H9 (cell line): ENCODE measurements at regions not wholly inside any gene's neighbourhood (a gene's known extent, or its start where the extent isn't known, plus 50 kb on each side); places are given as distances from the start of the nearest gene placed in this dataset.

Source experiments
- DNase-seq: peaks from one replicate; pipeline ENCODE4 v3.0.0-alpha.2; 2017
- H2AFZ ChIP-seq: one replicate; pipeline ENCODE4 v1.6.1; 2013; ENCODE audit warnings: mild to moderate bottlenecking, low read length, control low read depth, moderate library complexity
- H2AK5ac ChIP-seq: 2 replicates; pipeline ENCODE4 v1.6.1; 2013; ENCODE audit warnings: low read length, control low read depth, mixed read lengths; ENCODE audit not compliant: insufficient read length
- H2BK120ac ChIP-seq: one replicate; pipeline ENCODE4 v1.6.1; 2013; ENCODE audit warnings: low read depth, mild to moderate bottlenecking, low read length, control low read depth, inconsistent platforms; ENCODE audit not compliant: poor library complexity, severe bottlenecking
- H2BK12ac ChIP-seq: 2 replicates; pipeline ENCODE4 v1.6.1; 2013; ENCODE audit warnings: low read length, control low read depth, mixed read lengths, low read depth; ENCODE audit not compliant: insufficient read length
- H2BK15ac ChIP-seq: 2 replicates; pipeline ENCODE4 v1.6.1; 2013; ENCODE audit warnings: low read depth, low read length, control low read depth
- H2BK20ac ChIP-seq: one replicate; pipeline ENCODE4 v1.6.1; 2013; ENCODE audit warnings: low read depth, mild to moderate bottlenecking, low read length, control low read depth, inconsistent platforms; ENCODE audit not compliant: poor library complexity, severe bottlenecking
- H2BK5ac ChIP-seq: 2 replicates; pipeline ENCODE4 v1.6.1; 2013; ENCODE audit warnings: low read length, control low read depth, mixed read lengths; ENCODE audit not compliant: insufficient read length
- H3K14ac ChIP-seq: 2 replicates; pipeline ENCODE4 v1.6.1; 2013; ENCODE audit warnings: low read length, control low read depth; ENCODE audit not compliant: insufficient read depth
- H3K18ac ChIP-seq: 2 replicates; pipeline ENCODE4 v1.6.1; 2013; ENCODE audit warnings: low read depth, mild to moderate bottlenecking, mixed read lengths, low read length, control low read depth; ENCODE audit not compliant: insufficient read length
- H3K23ac ChIP-seq: 2 replicates; pipeline ENCODE4 v1.6.1; 2013; ENCODE audit warnings: low read length, control low read depth, mixed read lengths, low read depth; ENCODE audit not compliant: insufficient read length
- H3K23me2 ChIP-seq: 2 replicates; pipeline ENCODE4 v1.6.1; 2013; ENCODE audit warnings: low read depth, mild to moderate bottlenecking, mixed read lengths, low read length, control low read depth; ENCODE audit not compliant: insufficient read length, poor library complexity, severe bottlenecking
- H3K27ac ChIP-seq: 2 replicates; pipeline ENCODE4 v1.5.1; 2013; ENCODE audit warnings: low read length, control low read depth, mixed read lengths, low read depth; ENCODE audit not compliant: insufficient read length
- H3K27me3 ChIP-seq: 2 replicates; pipeline ENCODE4 v1.6.1; 2013; ENCODE audit warnings: low read length, control low read depth, inconsistent platforms; ENCODE audit not compliant: insufficient read depth
- H3K4ac ChIP-seq: 2 replicates; pipeline ENCODE4 v1.6.1; 2013; ENCODE audit warnings: low read depth, mild to moderate bottlenecking, control low read depth, inconsistent platforms, low read length, moderate library complexity
- H3K4me1 ChIP-seq: 2 replicates; pipeline ENCODE4 v1.6.1; 2013; ENCODE audit warnings: low read length, control low read depth, inconsistent platforms; ENCODE audit not compliant: insufficient read depth
- H3K4me2 ChIP-seq: 2 replicates; pipeline ENCODE4 v1.6.1; 2013; ENCODE audit warnings: low read length, control low read depth, mixed read lengths; ENCODE audit not compliant: insufficient read length, insufficient read depth
- H3K56ac ChIP-seq: 2 replicates; pipeline ENCODE4 v1.6.1; 2013; ENCODE audit warnings: low read depth, mild to moderate bottlenecking, mixed read lengths, low read length, control low read depth; ENCODE audit not compliant: insufficient read length
- H3K79me1 ChIP-seq: 2 replicates; pipeline ENCODE4 v1.6.1; 2013; ENCODE audit warnings: low read depth, mild to moderate bottlenecking, moderate library complexity, low read length, control low read depth, inconsistent platforms; ENCODE audit not compliant: insufficient read depth, poor library complexity, severe bottlenecking
- H3K79me2 ChIP-seq: 2 replicates; pipeline ENCODE4 v1.6.1; 2013; ENCODE audit warnings: low read length, control low read depth, inconsistent platforms; ENCODE audit not compliant: insufficient read depth
- H3K9ac ChIP-seq: 2 replicates; pipeline ENCODE4 v1.6.1; 2013; ENCODE audit warnings: low read length, control low read depth, mixed read lengths; ENCODE audit not compliant: insufficient read length; ENCODE audit errors: extremely low read depth
- H3K9me3 ChIP-seq: one replicate; pipeline ENCODE4 v1.6.1; 2013; ENCODE audit warnings: low read depth, low read length, inconsistent platforms; ENCODE audit not compliant: control insufficient read depth
- H3T11ph ChIP-seq: one replicate; pipeline ENCODE4 v1.6.1; 2013; ENCODE audit warnings: mild to moderate bottlenecking, low read length, control low read depth, inconsistent platforms
- H4K20me1 ChIP-seq: one replicate; pipeline ENCODE4 v1.6.1; 2013; ENCODE audit not compliant: control insufficient read depth, insufficient read length, insufficient read depth
- H4K5ac ChIP-seq: 2 replicates; pipeline ENCODE4 v1.6.1; 2013; ENCODE audit warnings: low read depth, mild to moderate bottlenecking, mixed read lengths, low read length, control low read depth; ENCODE audit not compliant: insufficient read length
- H4K8ac ChIP-seq: replicated peaks from 2 replicates; pipeline ENCODE4 v1.6.1; 2013; ENCODE audit warnings: low read length, control low read depth, mixed read lengths, low read depth; ENCODE audit not compliant: insufficient read length
- H4K91ac ChIP-seq: 2 replicates; pipeline ENCODE4 v1.6.1; 2013; ENCODE audit warnings: low read depth, mild to moderate bottlenecking, moderate library complexity, mixed read lengths, low read length, control low read depth; ENCODE audit not compliant: insufficient read length
- H3K27ac Mint-ChIP-seq, 3 experiments: 2 replicates in 2 of 3; 3 replicates in 1 of 3; pipeline ENCODE4 v1.8.0; 2020 to 2021; ENCODE audit warnings: mixed read lengths in 3 of 3, mild to moderate bottlenecking in 1 of 3, moderate library complexity in 1 of 3
- H3K27me3 Mint-ChIP-seq: 2 replicates; pipeline ENCODE4 v1.8.0; 2021; ENCODE audit warnings: low read depth, mild to moderate bottlenecking, moderate library complexity, mixed read lengths
- H3K36me3 Mint-ChIP-seq, 3 experiments: 2 replicates in 2 of 3; 3 replicates in 1 of 3; pipeline ENCODE4 v1.8.0; 2020 to 2021; ENCODE audit warnings: low read depth in 3 of 3, mixed read lengths in 3 of 3; ENCODE audit not compliant: insufficient read depth in 1 of 3
- H3K4me1 Mint-ChIP-seq, 2 experiments: 2 replicates each; pipeline ENCODE4 v1.8.0; 2020; ENCODE audit warnings: mixed read lengths in 2 of 2
- H3K4me3 Mint-ChIP-seq, 2 experiments: 2 replicates in 1 of 2; 3 replicates in 1 of 2; pipeline ENCODE4 v1.8.0; 2020 to 2021; ENCODE audit warnings: mild to moderate bottlenecking in 2 of 2, mixed read lengths in 2 of 2, moderate library complexity in 1 of 2
- H3K9me3 Mint-ChIP-seq, 2 experiments: 2 replicates in 1 of 2; 3 replicates in 1 of 2; pipeline ENCODE4 v1.8.0; 2020; ENCODE audit warnings: mild to moderate bottlenecking in 2 of 2, mixed read lengths in 2 of 2, moderate library complexity in 1 of 2
- CTCF ChIP-seq: fragments of 200-600 bp; sonication (generic); conservative IDR thresholded peaks from 3 replicates; pipeline ENCODE4 v1.8.0; 2021; ENCODE audit warnings: antibody characterized with exemption, mild to moderate bottlenecking
- WGBS: extraction: QIAGEN DNeasy Blood & Tissue Kit; methylation state at CpG from one replicate; pipeline ENCODE4 v1.1.7; 2013; ENCODE audit warnings: missing lambda C conversion rate, low lambda C conversion rate, mixed read lengths; ENCODE audit not compliant: insufficient read length; ENCODE audit errors: extremely low coverage; 5-methylcytosine and 5-hydroxymethylcytosine counted together

GRCh38 chr12:115383668-115384067 lies 699.7 kb upstream of the TBX3 start:
- Histone ChIP-seq H3K23me2 (no peaks in the 10 kb centered on the region), H2AK5ac (no peak overlapping the region), H3K9ac (no peak overlapping the region), H3K4ac (no peak overlapping the region), H3K27me3 (no peaks in the 10 kb centered on the region), H3K27ac (no peak overlapping the region), H2BK12ac (no peak overlapping the region), H3K56ac (no peak overlapping the region), H2BK20ac (no peak overlapping the region), H2BK15ac (no peak overlapping the region), H3K9me3 (no peaks in the 10 kb centered on the region), H2AFZ (no peak overlapping the region), H3K4me2 (no peak overlapping the region), H3K18ac (no peak overlapping the region), H3T11ph (no peak overlapping the region), H4K20me1 (no peaks in the 10 kb centered on the region), H3K79me2 (no peaks in the 10 kb centered on the region), H2BK120ac (no peak overlapping the region), H3K14ac (no peak overlapping the region), H2BK5ac (no peak overlapping the region), H3K79me1 (no peaks in the 10 kb centered on the region), H3K4me1 (no peaks in the 10 kb centered on the region), H3K23ac (no peak overlapping the region), H4K5ac (no peak overlapping the region), H4K91ac (no peak overlapping the region), H4K8ac (no peak overlapping the region)
- H3K4me3 Mint-ChIP-seq, result no peak overlapping the region
- no peak for TF ChIP-seq CTCF
- H3K9me3 Mint-ChIP-seq, result no peaks in the 10 kb centered on the region
- peaks cover 3% of the 10 kb centered on the region for H3K27me3 Mint-ChIP-seq
- H3K36me3 Mint-ChIP-seq, result no peaks in the 10 kb centered on the region
- H3K4me1 Mint-ChIP-seq, result peaks cover 16 to 27% of the 10 kb centered on the region in 2 experiments
- no peak for DNase-seq
- no peak overlapping the region for H3K27ac Mint-ChIP-seq
- WGBS, result no CpG with 5 or more reads among the region's 7 CpGs
